Neutrophil (primary cell): ENCODE measurements at regions not wholly inside any gene's neighbourhood (a gene's known extent, or its start where the extent isn't known, plus 50 kb on each side); places are given as distances from the start of the nearest gene placed in this dataset.

Experiments
- H3K27ac ChIP-seq: fragments of 200-600 bp; sonication (generic); 2 replicates; pipeline ENCODE4 v1.5.1; 2016; ENCODE audit warnings: mild to moderate bottlenecking, moderate library complexity
- H3K27me3 ChIP-seq: fragments of 200-600 bp; sonication (generic); 2 replicates; pipeline ENCODE4 v1.6.0; 2016; ENCODE audit warnings: mild to moderate bottlenecking
- H3K36me3 ChIP-seq: fragments of 200-600 bp; sonication (generic); 2 replicates; pipeline ENCODE4 v1.5.1; 2017
- H3K4me1 ChIP-seq, 2 experiments: fragments of 200-600 bp in 1 of 2; sonication (generic) in 1 of 2; 1 replicate in 1 of 2; 2 replicates in 1 of 2; pipeline versions ENCODE4 v1.5.1 to v1.6.1; 2013 to 2016; ENCODE audit warnings: low read depth in 1 of 2, low read length in 1 of 2, mild to moderate bottlenecking in 1 of 2, moderate library complexity in 1 of 2; ENCODE audit not compliant: control insufficient read depth in 1 of 2, insufficient read depth in 1 of 2
- H3K4me3 ChIP-seq, 2 experiments: fragments of 200-600 bp in 1 of 2; sonication (generic) in 1 of 2; 1 replicate in 1 of 2; 2 replicates in 1 of 2; pipeline ENCODE4 v1.5.1; 2013 to 2016; ENCODE audit warnings: low read depth in 1 of 2, low read length in 1 of 2, mild to moderate bottlenecking in 1 of 2, moderate library complexity in 1 of 2
- H3K9me3 ChIP-seq: fragments of 200-600 bp; sonication (generic); 2 replicates; pipeline ENCODE4 v1.5.1; 2016
- TF ChIP-seq, protein P1 (sequence below): fragments of 200-600 bp; sonication (generic); IDR thresholded peaks from 2 replicates; pipeline ENCODE4 v1.5.1; 2016; ENCODE audit warnings: antibody characterized with exemption

DNA sequence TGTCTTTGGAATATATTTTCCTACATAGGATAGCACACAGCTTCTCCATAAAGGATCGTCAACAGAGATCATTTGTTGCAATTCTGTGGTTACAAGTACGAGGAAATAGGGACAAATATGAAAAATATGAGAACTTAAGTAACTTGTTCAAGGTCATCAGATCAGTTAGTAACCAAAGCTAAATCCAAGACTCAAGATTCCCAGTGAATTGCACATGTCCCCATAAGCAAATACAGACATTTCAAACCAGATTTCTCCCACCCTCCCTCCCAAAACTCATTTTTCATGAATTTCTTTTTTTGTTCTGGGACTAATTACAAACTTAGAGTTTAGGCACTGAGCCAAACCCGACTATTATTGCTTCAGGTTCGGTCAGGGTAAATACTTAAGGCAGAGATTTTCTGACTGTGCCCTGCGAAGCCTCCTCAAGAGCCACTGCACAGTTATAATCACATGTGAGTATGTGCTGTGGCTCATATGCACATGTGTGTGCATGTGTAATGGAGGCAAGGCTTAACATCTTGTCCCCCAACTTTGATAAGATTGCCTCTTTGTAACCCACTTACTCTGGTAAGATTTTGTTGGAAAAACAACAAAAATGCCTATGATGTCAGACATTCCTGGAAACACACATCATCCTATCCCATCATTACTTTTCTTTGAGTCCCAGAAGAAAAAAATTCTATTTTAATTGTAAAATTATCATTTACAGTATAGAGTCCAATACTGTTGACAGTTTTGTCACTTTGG lies 216.2 kb downstream of the CD83 start:
- no peaks in the 10 kb centered on the region for H3K9me3 ChIP-seq
- H3K4me3 ChIP-seq = no peak overlapping the region
- H3K27ac ChIP-seq = no peak overlapping the region
- H3K36me3 ChIP-seq = no peaks in the 10 kb centered on the region
- H3K27me3 ChIP-seq = no peaks in the 10 kb centered on the region
- TF ChIP-seq, protein P1, sequence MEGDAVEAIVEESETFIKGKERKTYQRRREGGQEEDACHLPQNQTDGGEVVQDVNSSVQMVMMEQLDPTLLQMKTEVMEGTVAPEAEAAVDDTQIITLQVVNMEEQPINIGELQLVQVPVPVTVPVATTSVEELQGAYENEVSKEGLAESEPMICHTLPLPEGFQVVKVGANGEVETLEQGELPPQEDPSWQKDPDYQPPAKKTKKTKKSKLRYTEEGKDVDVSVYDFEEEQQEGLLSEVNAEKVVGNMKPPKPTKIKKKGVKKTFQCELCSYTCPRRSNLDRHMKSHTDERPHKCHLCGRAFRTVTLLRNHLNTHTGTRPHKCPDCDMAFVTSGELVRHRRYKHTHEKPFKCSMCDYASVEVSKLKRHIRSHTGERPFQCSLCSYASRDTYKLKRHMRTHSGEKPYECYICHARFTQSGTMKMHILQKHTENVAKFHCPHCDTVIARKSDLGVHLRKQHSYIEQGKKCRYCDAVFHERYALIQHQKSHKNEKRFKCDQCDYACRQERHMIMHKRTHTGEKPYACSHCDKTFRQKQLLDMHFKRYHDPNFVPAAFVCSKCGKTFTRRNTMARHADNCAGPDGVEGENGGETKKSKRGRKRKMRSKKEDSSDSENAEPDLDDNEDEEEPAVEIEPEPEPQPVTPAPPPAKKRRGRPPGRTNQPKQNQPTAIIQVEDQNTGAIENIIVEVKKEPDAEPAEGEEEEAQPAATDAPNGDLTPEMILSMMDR = no peak
- peaks cover 16 to 17% of the 10 kb centered on the region in 2 experiments for H3K4me1 ChIP-seq

DNA sequence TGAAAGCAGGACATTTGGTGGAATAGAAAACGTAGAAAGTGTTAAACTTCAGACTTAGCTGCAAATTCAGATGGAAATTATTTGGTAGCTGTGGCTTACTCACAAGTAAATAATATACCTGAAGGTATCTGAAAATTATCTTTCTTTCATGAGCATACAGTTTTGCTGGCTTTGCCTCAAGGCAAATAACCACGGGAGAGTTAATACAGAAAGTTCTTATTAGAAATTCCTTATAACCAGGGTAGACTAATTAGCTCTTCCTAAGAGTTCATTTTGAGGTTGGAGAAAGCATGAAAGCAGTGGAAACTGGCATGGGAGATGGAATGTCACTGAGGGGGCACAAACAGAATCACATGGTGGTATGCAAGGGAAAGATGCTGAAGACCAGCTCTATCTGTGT lies 217.5 kb downstream of the CD83 start:
- Histone ChIP-seq H3K36me3 (no peaks in the 10 kb centered on the region), H3K9me3 (no peaks in the 10 kb centered on the region), H3K4me1 (peaks cover 16 to 17% of the 10 kb centered on the region in 2 experiments), H3K27ac (no peak overlapping the region), H3K4me3 (no peak overlapping the region), H3K27me3 (no peaks in the 10 kb centered on the region)
- TF ChIP-seq, protein P1 = no peak

DNA sequence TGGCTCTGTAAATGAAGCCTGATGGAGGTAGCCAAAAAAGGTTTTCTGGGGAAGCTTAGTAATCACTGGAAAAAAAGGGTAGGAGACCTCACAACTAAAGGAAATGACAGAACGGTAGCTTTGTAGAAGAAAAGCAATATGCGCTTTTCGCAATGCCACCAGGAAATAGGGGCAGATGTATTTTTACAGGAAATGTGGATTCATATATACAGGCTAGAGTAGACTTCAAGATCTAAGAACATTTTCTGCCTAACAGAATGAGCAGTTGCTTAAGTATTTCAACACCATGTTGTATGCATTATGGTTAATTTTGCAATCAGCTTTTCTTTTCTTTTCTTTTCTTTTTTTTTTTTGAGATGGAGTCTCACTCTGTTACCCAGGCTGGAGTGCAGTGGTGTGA lies 219.6 kb downstream of the CD83 start:
- Histone ChIP-seq H3K27me3 (no peaks in the 10 kb centered on the region), H3K36me3 (no peaks in the 10 kb centered on the region), H3K4me1 (peaks cover 11 to 17% of the 10 kb centered on the region in 2 experiments), H3K27ac (no peak overlapping the region), H3K9me3 (no peaks in the 10 kb centered on the region), H3K4me3 (no peak overlapping the region)
- TF ChIP-seq, protein P1 = no peak

DNA sequence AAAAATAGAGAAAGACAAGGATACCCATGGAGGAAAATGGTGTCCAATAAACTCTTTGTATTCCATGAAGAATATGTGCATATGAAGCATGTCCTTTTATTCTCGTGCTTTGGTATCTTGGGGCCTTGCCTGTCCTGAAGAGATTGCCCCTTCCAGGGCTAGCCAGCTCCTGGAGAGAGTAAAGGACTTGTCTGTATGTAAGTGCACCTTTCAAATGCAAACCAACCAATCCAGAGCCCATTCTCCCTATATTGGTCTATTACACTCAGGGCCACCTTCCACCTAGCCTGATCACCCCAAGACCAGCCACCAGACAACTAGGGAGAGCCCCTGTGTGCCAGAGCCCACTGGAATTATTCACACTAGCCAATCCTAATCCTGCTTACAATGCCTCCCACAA lies 221.6 kb downstream of the CD83 start:
- H3K4me3 ChIP-seq = no peak overlapping the region
- H3K36me3 ChIP-seq = no peaks in the 10 kb centered on the region
- H3K4me1 ChIP-seq = peaks cover 11 to 17% of the 10 kb centered on the region in 2 experiments
- H3K9me3 ChIP-seq = no peaks in the 10 kb centered on the region
- no peaks in the 10 kb centered on the region for H3K27me3 ChIP-seq
- TF ChIP-seq, protein P1 = no peak
- peak overlapping the region; percentile 16 for H3K27ac ChIP-seq

DNA sequence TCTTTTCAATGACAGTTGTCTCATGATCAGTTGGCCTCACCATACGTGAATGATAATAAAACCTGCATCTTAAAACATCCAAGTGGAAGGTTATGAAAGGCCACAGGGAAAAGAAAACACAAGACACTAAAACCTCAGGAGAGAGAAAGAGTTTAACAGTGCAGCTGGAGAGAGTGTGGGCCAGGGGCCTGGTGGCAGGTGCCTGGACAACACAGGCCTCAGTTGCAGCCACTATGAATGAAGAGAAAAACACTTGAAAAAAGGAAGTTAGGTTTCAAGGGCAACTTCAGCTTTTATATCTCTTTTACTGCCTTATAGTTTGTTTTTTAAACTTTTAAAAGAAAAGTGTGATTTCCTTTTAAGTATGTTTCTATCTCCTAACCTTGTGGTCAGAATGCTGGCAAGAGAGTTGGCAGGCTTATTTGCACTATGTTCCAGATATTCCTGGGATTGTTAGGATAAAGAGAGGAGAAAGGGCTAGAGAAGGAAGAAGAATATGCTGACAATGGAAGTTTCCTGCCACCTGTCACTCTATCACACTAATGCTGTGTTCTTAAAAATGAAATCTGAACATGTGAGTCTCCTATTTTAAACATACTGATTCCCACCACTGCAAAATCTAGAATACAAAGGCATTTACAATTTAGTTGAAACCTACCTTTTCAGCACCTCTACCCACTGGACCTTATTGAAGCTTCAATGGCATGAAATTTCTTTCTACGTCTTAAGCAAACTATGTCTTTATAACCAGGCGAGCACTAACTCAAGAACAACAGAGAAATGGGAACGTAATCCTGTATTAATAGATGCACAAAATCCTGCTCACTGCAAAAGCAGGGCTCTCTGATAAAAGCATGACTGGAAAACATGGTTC lies 222.4 kb downstream of the CD83 start:
- Histone ChIP-seq H3K9me3 (no peaks in the 10 kb centered on the region), H3K4me3 (no peak overlapping the region), H3K4me1 (peaks cover 11 to 17% of the 10 kb centered on the region in 2 experiments), H3K27me3 (no peaks in the 10 kb centered on the region), H3K36me3 (no peaks in the 10 kb centered on the region), H3K27ac (peak overlapping the region; percentile 16)
- TF ChIP-seq, protein P1 = no peak
